ENCODE measurements at regions not wholly inside any gene's neighbourhood (a gene's known extent, or its start where the extent isn't known, plus 50 kb on each side); places are given as distances from the start of the nearest gene placed in this dataset.

- peaks cover 4% of the 10 kb centered on the region for H3K9me3 Mint-ChIP-seq (ENCODE audit: low read depth)
- H3K4me1 Mint-ChIP-seq (ENCODE audit: low read depth): no peaks in the 10 kb centered on the region
- H3K27me3 Mint-ChIP-seq: no peaks in the 10 kb centered on the region
- H3K4me3 Mint-ChIP-seq: no peak overlapping the region
- H3K27ac Mint-ChIP-seq: no peak overlapping the region
- no peaks in the 10 kb centered on the region for H3K36me3 Mint-ChIP-seq
Measured at GRCh38 chr2:40844353-40845277, 392.7 kb upstream of the SLC8A1 start.

- no peaks in the 10 kb centered on the region for H3K27me3 Mint-ChIP-seq
- no peaks in the 10 kb centered on the region for H3K36me3 Mint-ChIP-seq
- no peaks in the 10 kb centered on the region for H3K4me1 Mint-ChIP-seq (ENCODE audit: low read depth)
- no peak overlapping the region for H3K27ac Mint-ChIP-seq
- no peak overlapping the region for H3K4me3 Mint-ChIP-seq
- H3K9me3 Mint-ChIP-seq (ENCODE audit: low read depth): peaks cover 15% of the 10 kb centered on the region
Measured at GRCh38 chr2:40851661-40852060, 399.8 kb upstream of the SLC8A1 start.

- Mint-ChIP-seq H3K36me3 (no peaks in the 10 kb centered on the region), H3K9me3 (ENCODE audit: low read depth) (peaks cover 8% of the 10 kb centered on the region), H3K4me3 (no peak overlapping the region), H3K4me1 (ENCODE audit: low read depth) (no peaks in the 10 kb centered on the region), H3K27ac (no peak overlapping the region), H3K27me3 (no peaks in the 10 kb centered on the region)
Measured at GRCh38 chr2:40859617-40860016, 407.7 kb upstream of the SLC8A1 start.

GRCh38 chr2:40867829-40868228 lies 415.9 kb upstream of the SLC8A1 start:
- no peaks in the 10 kb centered on the region for H3K27me3 Mint-ChIP-seq
- H3K4me1 Mint-ChIP-seq (ENCODE audit: low read depth): no peaks in the 10 kb centered on the region
- H3K4me3 Mint-ChIP-seq: no peak overlapping the region
- H3K36me3 Mint-ChIP-seq: no peaks in the 10 kb centered on the region
- no peak overlapping the region for H3K27ac Mint-ChIP-seq
- H3K9me3 Mint-ChIP-seq (ENCODE audit: low read depth): peaks cover 7% of the 10 kb centered on the region

GRCh38 chr2:40872580-40872979 lies 420.7 kb upstream of the SLC8A1 start:
- H3K27me3 Mint-ChIP-seq: no peaks in the 10 kb centered on the region
- no peak overlapping the region for H3K27ac Mint-ChIP-seq
- H3K4me1 Mint-ChIP-seq (ENCODE audit: low read depth): no peaks in the 10 kb centered on the region
- H3K9me3 Mint-ChIP-seq (ENCODE audit: low read depth): peaks cover 4% of the 10 kb centered on the region
- H3K4me3 Mint-ChIP-seq: no peak overlapping the region
- H3K36me3 Mint-ChIP-seq: no peaks in the 10 kb centered on the region

GRCh38 chr2:40874380-40874779 lies 422.5 kb upstream of the SLC8A1 start:
- H3K9me3 Mint-ChIP-seq (ENCODE audit: low read depth): no peaks in the 10 kb centered on the region
- H3K27ac Mint-ChIP-seq: no peak overlapping the region
- no peak overlapping the region for H3K4me3 Mint-ChIP-seq
- H3K36me3 Mint-ChIP-seq: no peaks in the 10 kb centered on the region
- H3K4me1 Mint-ChIP-seq (ENCODE audit: low read depth): no peaks in the 10 kb centered on the region
- no peaks in the 10 kb centered on the region for H3K27me3 Mint-ChIP-seq

- Mint-ChIP-seq H3K9me3 (ENCODE audit: low read depth) (no peaks in the 10 kb centered on the region), H3K36me3 (no peaks in the 10 kb centered on the region), H3K27ac (no peak overlapping the region), H3K4me1 (ENCODE audit: low read depth) (no peaks in the 10 kb centered on the region), H3K27me3 (no peaks in the 10 kb centered on the region), H3K4me3 (no peak overlapping the region)
Measured at GRCh38 chr2:40877734-40878288, 425.9 kb upstream of the SLC8A1 start.

- no peaks in the 10 kb centered on the region for H3K4me1 Mint-ChIP-seq (ENCODE audit: low read depth)
- no peaks in the 10 kb centered on the region for H3K36me3 Mint-ChIP-seq
- H3K27me3 Mint-ChIP-seq: no peaks in the 10 kb centered on the region
- H3K27ac Mint-ChIP-seq: no peak overlapping the region
- no peak overlapping the region for H3K4me3 Mint-ChIP-seq
- peaks cover 4% of the 10 kb centered on the region for H3K9me3 Mint-ChIP-seq (ENCODE audit: low read depth)
Measured at GRCh38 chr2:40879305-40879704, 427.4 kb upstream of the SLC8A1 start.

GRCh38 chr2:40886100-40886499 lies 434.2 kb upstream of the SLC8A1 start:
- Mint-ChIP-seq H3K36me3 (no peaks in the 10 kb centered on the region), H3K4me3 (no peak overlapping the region), H3K4me1 (ENCODE audit: low read depth) (no peaks in the 10 kb centered on the region), H3K27ac (no peak overlapping the region), H3K27me3 (no peaks in the 10 kb centered on the region), H3K9me3 (ENCODE audit: low read depth) (peaks cover 4% of the 10 kb centered on the region)

- Mint-ChIP-seq H3K9me3 (ENCODE audit: low read depth) (peaks cover 4% of the 10 kb centered on the region), H3K4me1 (ENCODE audit: low read depth) (no peaks in the 10 kb centered on the region), H3K4me3 (no peak overlapping the region), H3K36me3 (no peaks in the 10 kb centered on the region), H3K27ac (no peak overlapping the region), H3K27me3 (no peaks in the 10 kb centered on the region)
Measured at GRCh38 chr2:40886655-40887054, 434.8 kb upstream of the SLC8A1 start.

GRCh38 chr2:40896358-40896757 lies 444.5 kb upstream of the SLC8A1 start:
- H3K9me3 Mint-ChIP-seq (ENCODE audit: low read depth): peaks cover 7% of the 10 kb centered on the region
- H3K36me3 Mint-ChIP-seq: no peaks in the 10 kb centered on the region
- H3K4me1 Mint-ChIP-seq (ENCODE audit: low read depth): no peaks in the 10 kb centered on the region
- H3K27me3 Mint-ChIP-seq: no peaks in the 10 kb centered on the region
- no peak overlapping the region for H3K27ac Mint-ChIP-seq
- H3K4me3 Mint-ChIP-seq: no peak overlapping the region

GRCh38 chr2:40914666-40915065 lies 462.8 kb upstream of the SLC8A1 start:
- H3K27me3 Mint-ChIP-seq: no peaks in the 10 kb centered on the region
- no peak overlapping the region for H3K27ac Mint-ChIP-seq
- H3K4me1 Mint-ChIP-seq (ENCODE audit: low read depth): no peaks in the 10 kb centered on the region
- no peaks in the 10 kb centered on the region for H3K36me3 Mint-ChIP-seq
- H3K4me3 Mint-ChIP-seq: no peak overlapping the region
- H3K9me3 Mint-ChIP-seq (ENCODE audit: low read depth): peaks cover 8% of the 10 kb centered on the region

- no peak overlapping the region for H3K27ac Mint-ChIP-seq
Measured at GRCh38 chr2:40915651-40916050, 463.8 kb upstream of the SLC8A1 start.

GRCh38 chr2:40935349-40935748 lies 483.5 kb upstream of the SLC8A1 start:
- Mint-ChIP-seq H3K36me3 (no peaks in the 10 kb centered on the region), H3K4me3 (no peak overlapping the region), H3K27ac (no peak overlapping the region), H3K4me1 (ENCODE audit: low read depth) (no peaks in the 10 kb centered on the region), H3K9me3 (ENCODE audit: low read depth) (peaks cover 3% of the 10 kb centered on the region), H3K27me3 (no peaks in the 10 kb centered on the region)

More at GRCh38 chr2:40915651-40916050, 463.8 kb upstream of the SLC8A1 start:
- Mint-ChIP-seq H3K36me3 (no peaks in the 10 kb centered on the region), H3K4me3 (no peak overlapping the region), H3K9me3 (ENCODE audit: low read depth) (peaks cover 8% of the 10 kb centered on the region), H3K4me1 (ENCODE audit: low read depth) (no peaks in the 10 kb centered on the region), H3K27me3 (no peaks in the 10 kb centered on the region)

GRCh38 chr2:40937284-40937683 lies 485.4 kb upstream of the SLC8A1 start:
- no peaks in the 10 kb centered on the region for H3K27me3 Mint-ChIP-seq
- H3K36me3 Mint-ChIP-seq: no peaks in the 10 kb centered on the region
- no peak overlapping the region for H3K4me3 Mint-ChIP-seq
- no peaks in the 10 kb centered on the region for H3K4me1 Mint-ChIP-seq (ENCODE audit: low read depth)
- H3K27ac Mint-ChIP-seq: no peak overlapping the region
- peaks cover 7% of the 10 kb centered on the region for H3K9me3 Mint-ChIP-seq (ENCODE audit: low read depth)

GRCh38 chr2:40953341-40953740 lies 501.5 kb upstream of the SLC8A1 start:
- Mint-ChIP-seq H3K27ac (no peak overlapping the region), H3K4me1 (ENCODE audit: low read depth) (no peaks in the 10 kb centered on the region), H3K9me3 (ENCODE audit: low read depth) (no peaks in the 10 kb centered on the region), H3K4me3 (no peak overlapping the region), H3K36me3 (no peaks in the 10 kb centered on the region), H3K27me3 (no peaks in the 10 kb centered on the region)
